Natural killer cell (primary cell): ENCODE measurements at regions not wholly inside any gene's neighbourhood (a gene's known extent, or its start where the extent isn't known, plus 50 kb on each side); places are given as distances from the start of the nearest gene placed in this dataset.

Source experiments
- ATAC-seq, 3 donors: fragments of 150-1000 bp in 2 of 3; fragments of 200-7000 bp in 1 of 3; cut with Tn5 transposase; 1 replicate in 1 of 3; 2 replicates in 2 of 3; pipeline ENCODE4 v1.10.0; 2021; ENCODE audit warnings: mild to moderate bottlenecking in 2 of 3, moderate library complexity in 2 of 3
- DNase-seq, 2 donors: peaks; one replicate each; pipeline versions ENCODE4 v3.0.0 to v3.0.0-alpha.2; 2013 to 2021; ENCODE audit warnings: mixed read lengths in 1 of 2
- H3K27ac ChIP-seq: one replicate; pipeline ENCODE4 v1.5.1; 2013; ENCODE audit warnings: mild to moderate bottlenecking, low read length
- H3K27me3 ChIP-seq: one replicate; pipeline ENCODE4 v1.6.1; 2013; ENCODE audit warnings: low read length; ENCODE audit not compliant: control insufficient read depth, insufficient read depth
- H3K36me3 ChIP-seq: one replicate; pipeline ENCODE4 v1.6.1; 2013; ENCODE audit warnings: low read length; ENCODE audit not compliant: control insufficient read depth, insufficient read depth
- H3K4me1 ChIP-seq: one replicate; pipeline ENCODE4 v1.6.1; 2013; ENCODE audit warnings: low read length; ENCODE audit not compliant: control insufficient read depth, insufficient read depth
- H3K4me3 ChIP-seq: one replicate; pipeline ENCODE4 v1.5.1; 2013; ENCODE audit warnings: low read length
- H3K9me3 ChIP-seq: one replicate; pipeline ENCODE4 v1.6.1; 2013; ENCODE audit warnings: low read length; ENCODE audit not compliant: control insufficient read depth, insufficient read depth
- H3K27ac Mint-ChIP-seq, 2 donors: one replicate each; pipeline ENCODE4 v1.8.0; 2022; ENCODE audit warnings: mild to moderate bottlenecking in 2 of 2, mixed read lengths in 2 of 2, moderate library complexity in 1 of 2
- H3K27me3 Mint-ChIP-seq, 2 donors: one replicate each; pipeline ENCODE4 v1.8.0; 2022; ENCODE audit warnings: low read depth in 2 of 2, mixed read lengths in 2 of 2
- H3K36me3 Mint-ChIP-seq: one replicate; pipeline ENCODE4 v1.8.0; 2022; ENCODE audit warnings: mixed read lengths
- H3K4me1 Mint-ChIP-seq, 2 donors: one replicate each; pipeline ENCODE4 v1.8.0; 2022; ENCODE audit warnings: mixed read lengths in 2 of 2
- H3K4me3 Mint-ChIP-seq: one replicate; pipeline ENCODE4 v1.8.0; 2022; ENCODE audit warnings: mild to moderate bottlenecking, moderate library complexity, mixed read lengths
- H3K9me3 Mint-ChIP-seq, 2 donors: one replicate each; pipeline ENCODE4 v1.8.0; 2022; ENCODE audit warnings: mixed read lengths in 2 of 2
- WGBS: methylation state at CpG from one replicate; pipeline ENCODE4 v1.1.7; 2013; ENCODE audit warnings: missing lambda C conversion rate; ENCODE audit not compliant: insufficient coverage; 5-methylcytosine and 5-hydroxymethylcytosine counted together
- intact Hi-C: fragments of 100-400 bp; cut with micrococcal nuclease; formaldehyde crosslinking; loops from one replicate; pipeline ENCODE4 v1.14.2; 2022
- TF ChIP-seq, protein P1 (sequence below): fragments of 200-600 bp; IDR thresholded peaks from one replicate; pipeline ENCODE4 v1.8.0; 2022; ENCODE audit warnings: antibody characterized with exemption

DNA sequence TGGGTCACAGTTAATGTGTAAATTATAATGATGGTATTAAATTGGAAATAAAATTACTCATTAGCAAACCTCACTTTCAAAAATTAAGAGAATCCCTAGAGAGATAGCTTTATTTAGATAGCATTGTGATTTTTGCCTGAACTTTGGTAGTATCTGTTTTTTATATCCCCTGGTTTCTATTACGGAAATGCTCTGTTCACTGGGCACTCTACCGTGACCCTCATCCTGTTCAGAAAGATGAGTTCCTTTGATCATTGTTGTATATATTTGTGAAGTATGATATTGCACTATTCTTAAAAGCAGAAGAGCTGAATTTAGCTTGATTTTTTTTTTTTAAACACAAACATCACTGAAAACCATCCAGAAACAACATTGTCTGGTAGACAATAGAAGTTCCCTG is 1143.8 kb upstream of the MAP3K7 start:
- H3K4me1 Mint-ChIP-seq = no peaks in the 10 kb centered on the region
- intact Hi-C loops = no loop called here
- no peak overlapping the region for H3K4me3 Mint-ChIP-seq
- no peak overlapping the region for H3K4me3 ChIP-seq
- H3K27ac Mint-ChIP-seq = no peak overlapping the region
- no peaks in the 10 kb centered on the region for H3K9me3 ChIP-seq
- no peaks in the 10 kb centered on the region for H3K36me3 ChIP-seq
- H3K27ac ChIP-seq = no peak overlapping the region
- TF ChIP-seq, protein P1, sequence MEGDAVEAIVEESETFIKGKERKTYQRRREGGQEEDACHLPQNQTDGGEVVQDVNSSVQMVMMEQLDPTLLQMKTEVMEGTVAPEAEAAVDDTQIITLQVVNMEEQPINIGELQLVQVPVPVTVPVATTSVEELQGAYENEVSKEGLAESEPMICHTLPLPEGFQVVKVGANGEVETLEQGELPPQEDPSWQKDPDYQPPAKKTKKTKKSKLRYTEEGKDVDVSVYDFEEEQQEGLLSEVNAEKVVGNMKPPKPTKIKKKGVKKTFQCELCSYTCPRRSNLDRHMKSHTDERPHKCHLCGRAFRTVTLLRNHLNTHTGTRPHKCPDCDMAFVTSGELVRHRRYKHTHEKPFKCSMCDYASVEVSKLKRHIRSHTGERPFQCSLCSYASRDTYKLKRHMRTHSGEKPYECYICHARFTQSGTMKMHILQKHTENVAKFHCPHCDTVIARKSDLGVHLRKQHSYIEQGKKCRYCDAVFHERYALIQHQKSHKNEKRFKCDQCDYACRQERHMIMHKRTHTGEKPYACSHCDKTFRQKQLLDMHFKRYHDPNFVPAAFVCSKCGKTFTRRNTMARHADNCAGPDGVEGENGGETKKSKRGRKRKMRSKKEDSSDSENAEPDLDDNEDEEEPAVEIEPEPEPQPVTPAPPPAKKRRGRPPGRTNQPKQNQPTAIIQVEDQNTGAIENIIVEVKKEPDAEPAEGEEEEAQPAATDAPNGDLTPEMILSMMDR = no peak
- peaks cover 17 to 19% of the 10 kb centered on the region in 2 donors for H3K9me3 Mint-ChIP-seq
- 68% methylated on average over 2 of the region's 2 CpGs for WGBS
- DNase-seq = no peak
- ATAC-seq = no peak
- H3K4me1 ChIP-seq = no peaks in the 10 kb centered on the region
- no peaks in the 10 kb centered on the region for H3K36me3 Mint-ChIP-seq
- H3K27me3 Mint-ChIP-seq = no peaks in the 10 kb centered on the region
- no peaks in the 10 kb centered on the region for H3K27me3 ChIP-seq

- Mint-ChIP-seq H3K36me3 (no peaks in the 10 kb centered on the region), H3K4me3 (no peak overlapping the region), H3K27me3 (no peaks in the 10 kb centered on the region), H3K4me1 (no peaks in the 10 kb centered on the region), H3K27ac (no peak overlapping the region), H3K9me3 (peaks cover 8 to 11% of the 10 kb centered on the region in 2 donors)
- H3K27ac ChIP-seq = no peak overlapping the region
- H3K4me1 ChIP-seq = no peaks in the 10 kb centered on the region
- no peaks in the 10 kb centered on the region for H3K9me3 ChIP-seq
- H3K27me3 ChIP-seq = no peaks in the 10 kb centered on the region
- TF ChIP-seq, protein P1 = no peak
- WGBS = 70% methylated on average over 1 of the region's 1 CpG
- DNase-seq (no peak), ATAC-seq (no peak)
- H3K36me3 ChIP-seq = no peaks in the 10 kb centered on the region
- intact Hi-C loops = no loop called here
- no peak overlapping the region for H3K4me3 ChIP-seq
Measured at GRCh38 chr6:91720324-91720723, 1133.5 kb upstream of the MAP3K7 start.

DNA sequence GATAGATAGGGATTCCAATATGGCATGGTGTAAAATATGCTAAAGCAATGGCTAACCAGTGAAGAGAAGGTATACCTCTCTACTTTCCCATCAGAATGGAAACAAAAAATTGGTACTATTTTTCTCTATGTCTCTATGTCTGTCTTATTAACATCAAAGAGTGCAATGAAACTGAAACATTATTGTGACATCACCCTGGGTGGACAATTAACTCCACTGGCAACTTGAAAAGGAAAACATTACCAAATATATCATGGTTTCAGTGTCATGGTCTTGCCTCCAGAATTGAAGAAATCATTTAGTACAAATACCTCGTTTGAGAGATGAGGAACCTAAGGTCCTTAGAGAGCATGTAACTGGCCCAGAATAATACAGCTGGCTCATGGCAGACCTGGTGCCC is 1132.5 kb upstream of the MAP3K7 start:
- H3K27me3 ChIP-seq = no peaks in the 10 kb centered on the region
- no peak overlapping the region for H3K27ac ChIP-seq
- no peaks in the 10 kb centered on the region for H3K4me1 ChIP-seq
- intact Hi-C loops = no loop called here
- H3K27ac Mint-ChIP-seq = no peak overlapping the region
- 68% methylated on average over 1 of the region's 1 CpG for WGBS
- H3K4me3 ChIP-seq = no peak overlapping the region
- H3K36me3 ChIP-seq = no peaks in the 10 kb centered on the region
- H3K4me3 Mint-ChIP-seq = no peak overlapping the region
- no peaks in the 10 kb centered on the region for H3K4me1 Mint-ChIP-seq
- H3K9me3 ChIP-seq = no peaks in the 10 kb centered on the region
- DNase-seq (no peak), ATAC-seq (no peak)
- peaks cover 8 to 9% of the 10 kb centered on the region in 2 donors for H3K9me3 Mint-ChIP-seq
- TF ChIP-seq, protein P1 = no peak
- H3K36me3 Mint-ChIP-seq = no peaks in the 10 kb centered on the region
- H3K27me3 Mint-ChIP-seq = no peaks in the 10 kb centered on the region

DNA sequence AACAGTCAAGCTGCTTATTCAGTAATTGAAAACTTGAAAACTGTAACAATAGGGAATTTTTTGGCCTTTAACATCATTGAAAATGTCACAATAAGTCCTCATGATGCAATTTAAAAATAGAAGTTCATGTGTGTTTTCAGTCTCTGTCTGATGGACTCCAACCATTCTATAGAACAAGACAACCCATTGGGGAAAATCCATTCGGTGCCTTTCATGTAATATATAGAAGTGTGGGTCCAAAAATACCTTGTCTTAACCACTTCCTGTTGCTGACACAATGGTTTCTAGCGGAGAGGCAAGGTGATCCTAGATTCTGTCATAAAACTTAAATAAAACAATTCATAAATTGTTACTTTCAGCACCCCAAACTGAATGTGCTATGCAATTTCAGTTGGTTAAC is 1131.3 kb upstream of the MAP3K7 start:
- Histone ChIP-seq H3K36me3 (no peaks in the 10 kb centered on the region), H3K4me3 (no peak overlapping the region), H3K27ac (no peak overlapping the region), H3K9me3 (no peaks in the 10 kb centered on the region), H3K4me1 (no peaks in the 10 kb centered on the region), H3K27me3 (no peaks in the 10 kb centered on the region)
- TF ChIP-seq, protein P1 = no peak
- H3K4me3 Mint-ChIP-seq = no peak overlapping the region
- intact Hi-C loops = no loop called here
- H3K4me1 Mint-ChIP-seq = no peaks in the 10 kb centered on the region
- H3K9me3 Mint-ChIP-seq = peaks cover 9% of the 10 kb centered on the region in 2 donors
- ATAC-seq = no peak
- no peak for DNase-seq
- no peak overlapping the region for H3K27ac Mint-ChIP-seq
- no peaks in the 10 kb centered on the region for H3K27me3 Mint-ChIP-seq
- WGBS = 33% methylated on average over 1 of the region's 2 CpGs
- no peaks in the 10 kb centered on the region for H3K36me3 Mint-ChIP-seq
